SIG-M5 treated with dmso at 0.1 percent for 504 hours (cell line): ENCODE measurements at regions not wholly inside any gene's neighbourhood (a gene's known extent, or its start where the extent isn't known, plus 50 kb on each side); places are given as distances from the start of the nearest gene placed in this dataset.
"Not testable (repeated sequence)": the region's sequence is repeated elsewhere in the genome, so short reads cannot be mapped to it uniquely, and the experiment has no call there.

Experiments
- DNase-seq: peaks from one replicate; lab custom pipeline; 2025; ENCODE audit not compliant: unreplicated experiment; lab: John Stamatoyannopoulos, UW

DNA sequence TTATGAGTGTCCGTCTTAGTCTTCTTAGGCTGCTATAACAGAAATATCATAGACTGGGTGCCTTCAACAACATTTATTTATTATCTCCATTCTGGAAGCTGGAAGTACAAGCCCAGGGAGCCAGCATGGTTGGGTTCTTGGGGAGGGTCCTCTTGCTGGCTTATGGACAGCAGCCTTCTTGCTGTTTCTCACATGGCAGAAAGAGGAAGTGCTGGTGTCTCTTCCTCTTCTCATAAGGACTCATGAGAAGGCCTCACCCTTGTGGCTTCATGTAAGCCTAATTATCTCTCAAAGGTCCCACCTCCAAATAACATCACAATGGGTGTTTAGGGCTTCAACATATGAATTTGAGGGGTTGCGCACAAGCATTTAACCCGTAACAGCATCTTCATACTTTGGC lies 207.0 kb upstream of the COX10 start:
- DNase-seq, result peak; percentile 24

DNA sequence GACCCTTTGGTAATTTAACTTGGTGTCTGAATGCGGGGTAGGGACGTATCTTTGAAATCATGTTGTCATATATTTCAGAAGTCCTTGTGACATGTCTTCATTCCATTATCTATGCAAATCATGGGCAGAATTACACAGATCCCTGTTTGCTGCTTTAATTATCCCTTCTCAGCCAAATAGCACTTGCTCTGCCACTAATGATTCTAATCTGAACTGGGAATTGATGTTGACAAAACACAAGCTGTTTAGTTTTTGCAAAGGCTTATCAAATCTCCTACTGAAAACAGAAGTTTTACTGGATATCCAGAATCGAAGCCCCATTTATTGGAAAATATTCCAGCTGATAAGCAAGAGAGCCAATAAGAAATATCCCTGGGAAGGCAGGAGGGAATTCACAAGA lies 205.9 kb upstream of the COX10 start:
- no peak for DNase-seq

DNA sequence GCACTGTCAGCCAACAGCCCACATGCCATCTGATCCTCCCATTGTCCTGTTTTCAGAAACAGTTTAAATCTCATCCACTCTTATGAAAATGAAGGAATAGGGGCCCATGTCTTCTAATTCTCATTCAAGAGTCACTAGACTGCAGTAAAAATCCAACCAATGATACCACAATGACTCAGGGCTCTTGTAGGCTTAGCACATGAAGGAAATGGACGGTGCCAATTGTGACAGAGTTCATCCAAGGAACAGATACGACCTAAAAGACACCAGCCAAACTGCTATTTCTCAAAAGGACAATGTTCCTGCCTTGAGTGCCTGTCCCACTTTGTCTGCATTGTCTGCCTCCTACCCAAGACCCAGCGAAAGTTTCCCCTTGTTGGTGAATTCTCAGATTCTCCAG lies 204.8 kb upstream of the COX10 start:
- DNase-seq, result peak; percentile 1

DNA sequence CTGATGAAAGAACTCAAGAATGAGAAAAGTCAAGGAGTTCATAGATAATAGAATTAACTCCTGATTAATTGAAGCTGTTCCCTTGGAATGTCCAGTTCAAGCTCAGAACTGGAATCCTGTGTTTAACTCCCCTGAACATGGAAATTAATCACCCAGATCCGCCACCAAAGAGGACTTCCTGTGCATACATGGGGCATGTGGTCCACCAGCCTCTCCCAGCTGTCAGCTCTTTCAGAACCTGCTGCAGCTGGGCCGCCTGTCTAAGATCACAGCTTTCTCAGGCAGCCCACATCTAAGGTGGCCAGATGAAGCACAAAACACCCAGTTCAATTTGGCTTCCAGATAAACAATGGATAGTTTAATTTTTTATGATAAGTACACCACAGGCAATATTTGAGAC lies 203.7 kb upstream of the COX10 start:
- no peak for DNase-seq

DNA sequence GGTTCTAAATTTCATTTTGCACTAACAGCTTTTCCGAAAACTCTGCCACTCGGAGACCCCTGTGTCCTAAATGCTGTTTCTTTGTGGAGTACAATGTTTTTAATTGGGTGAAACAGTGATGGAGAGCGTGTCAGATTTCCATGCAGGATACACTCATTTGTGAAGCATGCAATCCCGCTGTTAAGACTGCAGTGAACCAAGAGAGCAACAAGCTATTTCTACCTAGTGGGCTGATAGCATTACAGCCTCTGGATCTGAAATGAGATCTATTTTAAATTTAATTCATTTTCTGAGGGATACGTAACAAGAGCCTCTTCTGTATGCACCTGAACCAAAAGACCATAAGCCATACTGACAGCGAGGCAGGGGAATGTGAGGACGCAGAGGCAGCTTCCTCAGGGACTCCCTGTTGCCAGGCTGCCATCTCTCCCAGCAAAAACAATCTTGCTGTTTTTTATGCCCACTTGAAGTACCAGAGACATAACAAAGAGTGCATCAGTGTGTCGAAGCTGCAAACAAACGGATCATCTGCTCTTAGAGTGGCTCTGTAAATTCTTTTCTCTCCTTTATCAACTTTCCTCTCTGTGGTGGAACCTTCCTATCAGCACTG lies 199.9 kb upstream of the COX10 start:
- no peak for DNase-seq

DNA sequence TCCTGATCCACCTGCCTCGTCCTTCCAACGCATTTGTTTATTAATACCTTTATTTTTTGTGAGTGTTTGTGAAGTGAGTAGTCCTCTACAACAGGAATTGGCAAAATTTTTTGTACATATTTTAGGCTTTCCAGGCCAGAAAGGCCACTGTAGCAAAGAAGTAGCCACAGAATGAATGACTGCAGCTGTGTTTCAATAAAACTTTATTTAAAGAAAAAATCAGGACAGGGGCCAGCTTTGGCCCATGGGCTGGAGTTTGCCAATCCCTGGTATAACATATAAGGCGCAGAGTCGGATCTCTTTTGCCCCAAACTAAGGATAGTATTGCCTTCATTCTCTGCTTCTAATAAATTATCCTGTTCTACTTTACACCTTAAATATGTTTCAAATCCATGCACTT lies 198.0 kb upstream of the COX10 start:
- no peak for DNase-seq

DNA sequence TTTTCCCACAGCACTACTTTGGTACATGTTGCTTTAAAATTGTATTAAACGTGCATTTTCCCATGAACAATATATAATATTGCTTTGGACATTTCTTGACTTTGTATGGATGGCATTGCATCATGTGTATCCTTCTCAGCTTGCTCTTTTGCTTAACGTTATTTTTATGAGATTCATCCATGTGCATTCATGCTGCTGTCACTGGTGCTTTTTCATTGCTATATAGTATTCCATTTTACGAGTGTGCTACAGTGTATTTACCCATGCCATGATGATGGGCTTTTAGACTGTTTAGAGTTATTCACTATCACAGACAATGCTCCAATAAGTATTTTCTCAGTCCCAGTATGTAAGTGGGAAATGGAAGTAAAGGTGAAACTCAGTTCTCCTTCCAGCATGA lies 195.2 kb upstream of the COX10 start:
- no peak for DNase-seq

DNA sequence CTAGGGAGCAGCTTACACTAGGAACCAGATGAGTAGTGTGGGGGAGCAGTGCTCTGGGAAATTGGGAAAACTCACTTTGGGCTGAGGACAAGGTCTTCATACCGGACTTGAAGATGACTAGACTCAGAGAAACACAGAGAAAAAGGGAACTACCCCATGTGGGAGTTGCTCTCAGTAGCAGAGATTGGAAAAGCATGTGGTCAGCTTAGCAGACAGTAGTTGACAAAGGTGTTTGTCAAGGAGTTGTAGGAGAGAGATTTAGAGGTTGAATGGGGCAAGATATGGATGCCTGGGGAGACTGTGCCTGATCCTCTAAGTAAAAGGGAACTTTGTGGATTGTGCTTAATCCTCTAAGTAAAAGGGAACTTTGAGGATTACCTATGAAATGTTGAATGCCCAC lies 194.5 kb upstream of the COX10 start:
- no peak for DNase-seq

DNA sequence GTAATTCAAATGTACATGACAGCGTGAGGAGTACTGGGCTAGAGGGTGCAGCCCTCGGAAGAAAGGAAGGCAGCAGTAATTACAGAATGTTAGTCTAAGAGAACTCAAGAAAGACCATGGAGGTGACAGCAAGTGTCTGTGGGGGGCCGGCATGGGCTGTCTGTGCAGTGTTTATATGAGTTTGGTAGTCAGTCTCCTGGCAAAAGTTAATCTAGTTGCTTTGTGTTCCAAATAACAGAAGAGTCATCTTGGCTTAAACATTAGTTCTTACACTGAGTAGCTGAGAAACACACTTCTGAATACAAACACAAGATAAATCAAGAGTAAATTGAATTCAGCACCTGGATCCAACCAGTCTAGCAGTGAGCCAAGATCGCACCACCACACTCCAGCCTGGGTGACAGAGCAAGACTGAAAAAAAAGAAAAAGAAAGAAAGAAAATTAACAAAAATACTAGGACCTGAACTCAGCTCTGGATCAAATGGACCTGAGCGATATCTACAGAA lies 189.3 kb upstream of the COX10 start:
- DNase-seq, result no peak

DNA sequence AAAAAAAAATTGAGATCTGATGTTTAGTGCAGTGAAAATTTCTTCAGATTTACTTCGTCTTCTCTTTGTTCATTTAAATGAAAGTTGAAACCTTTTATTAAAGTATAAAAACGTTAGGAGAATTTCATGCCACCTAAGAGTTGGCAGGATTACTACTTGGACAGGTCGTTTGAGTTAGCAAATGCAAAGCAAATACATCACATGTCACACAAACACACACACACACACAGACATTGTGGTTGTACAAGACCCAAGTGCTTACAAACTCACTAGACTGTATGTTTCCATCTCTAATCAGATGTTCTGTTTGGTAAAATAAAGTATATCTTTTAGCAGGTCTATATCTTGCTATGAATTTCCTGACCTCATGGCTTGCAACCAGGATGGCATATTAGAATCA lies 185.6 kb upstream of the COX10 start:
- no peak for DNase-seq

DNA sequence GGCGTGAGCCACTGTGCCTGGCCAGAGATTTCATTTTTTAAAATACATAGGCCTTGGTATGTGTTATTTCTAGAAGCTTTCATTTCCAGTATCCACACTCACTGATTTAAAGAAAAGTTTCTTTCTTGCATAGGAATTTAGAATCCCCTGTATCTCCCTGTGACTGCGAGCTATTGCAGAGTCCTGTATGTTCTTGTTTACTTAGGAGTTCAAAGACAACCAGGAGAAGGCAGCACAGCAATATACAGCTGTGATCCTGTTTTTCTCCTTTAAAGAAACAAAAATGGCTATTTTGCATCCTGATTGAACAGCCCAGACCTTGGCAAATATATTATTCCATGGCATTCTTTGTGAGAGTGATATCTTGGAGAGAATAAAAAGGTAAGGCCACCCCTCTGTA lies 185.0 kb upstream of the COX10 start:
- no peak for DNase-seq

DNA sequence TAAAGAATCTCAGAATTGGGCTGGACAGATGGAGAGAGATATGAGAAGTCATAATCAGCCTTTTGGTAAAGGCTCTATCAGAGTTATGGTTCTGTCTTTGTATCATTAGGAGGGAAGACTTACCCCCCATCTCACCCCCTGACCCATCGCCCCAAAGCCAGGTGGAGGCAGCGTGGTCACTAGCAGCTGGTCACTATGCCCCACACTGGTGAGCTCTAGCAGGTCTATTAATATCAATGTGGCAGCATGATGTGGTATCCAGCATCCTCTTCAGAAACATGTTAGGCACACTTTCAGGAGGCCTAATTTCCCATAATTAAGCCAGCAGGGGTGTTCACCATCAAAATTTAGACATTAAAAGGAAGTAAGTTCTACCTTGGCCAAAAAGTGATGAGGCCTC lies 183.8 kb upstream of the COX10 start:
- DNase-seq, result no peak

DNA sequence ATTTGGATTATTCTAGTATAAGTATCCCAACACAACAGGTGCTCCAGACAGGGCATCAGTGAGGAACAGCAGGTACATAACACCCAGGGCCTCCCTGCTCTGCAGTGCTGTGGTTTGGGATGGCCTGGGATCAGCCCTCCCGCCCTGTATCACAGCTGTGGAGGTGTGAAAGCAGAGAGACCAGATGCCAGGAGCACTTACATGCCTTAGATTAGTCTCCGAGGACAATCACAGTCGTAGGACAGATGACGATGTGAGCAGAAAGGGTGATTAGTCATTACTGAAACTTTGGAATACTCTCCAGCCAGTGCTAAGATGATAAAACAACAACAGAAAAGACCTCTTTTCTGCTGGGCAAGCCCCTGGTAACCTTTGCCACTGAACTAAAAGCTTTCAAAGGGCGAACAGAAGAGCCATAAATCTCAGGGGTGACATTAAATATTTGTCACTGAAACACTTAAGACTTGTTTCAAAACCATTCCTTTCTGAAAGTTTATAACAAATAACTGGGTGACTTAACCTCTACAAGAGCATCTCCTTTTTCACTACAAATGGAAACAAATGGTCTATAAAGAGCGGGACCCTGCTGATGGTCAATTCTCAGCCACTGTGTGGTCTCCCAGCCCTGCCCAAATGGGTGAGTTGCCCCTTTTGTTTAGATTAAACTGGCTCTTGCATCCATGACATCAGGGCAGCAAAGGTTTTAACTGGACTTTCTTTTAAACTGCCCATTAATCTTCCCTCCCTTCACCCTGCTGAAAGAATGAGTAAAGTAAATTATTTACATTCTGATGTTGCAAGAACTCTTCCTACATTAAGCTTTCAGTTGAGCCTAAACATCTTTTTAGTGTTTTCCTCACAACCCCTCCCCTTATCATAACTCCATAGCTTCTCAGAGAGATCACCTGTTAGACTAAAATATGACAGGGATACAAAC lies 183.1 kb upstream of the COX10 start:
- DNase-seq, result no peak

DNA sequence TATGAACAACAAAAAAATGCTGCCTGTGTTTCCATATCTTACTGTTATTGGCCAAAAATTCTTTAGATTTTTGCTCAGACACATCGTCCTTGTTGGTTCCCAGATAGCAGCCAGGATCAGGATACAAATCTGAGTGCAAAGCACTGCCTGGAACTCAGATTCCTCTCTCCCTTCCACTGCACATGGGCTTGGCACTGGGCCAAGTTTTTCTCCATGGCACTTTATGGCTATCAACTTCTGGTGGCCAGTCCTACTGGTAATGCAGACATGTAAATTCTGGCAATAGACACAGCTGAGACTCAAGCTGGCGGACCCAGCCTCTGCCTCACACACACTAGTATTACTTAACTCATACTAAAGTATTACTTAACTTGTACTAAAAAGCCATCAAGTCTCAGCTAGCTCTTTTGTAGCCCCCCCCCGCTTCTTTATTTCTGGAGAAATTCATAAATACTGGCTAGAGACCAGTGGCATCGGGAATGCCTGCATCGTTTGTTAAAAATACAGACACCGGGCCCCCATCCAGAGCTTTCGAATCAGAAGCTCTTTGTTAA lies 181.2 kb upstream of the COX10 start:
- DNase-seq, result no peak

DNA sequence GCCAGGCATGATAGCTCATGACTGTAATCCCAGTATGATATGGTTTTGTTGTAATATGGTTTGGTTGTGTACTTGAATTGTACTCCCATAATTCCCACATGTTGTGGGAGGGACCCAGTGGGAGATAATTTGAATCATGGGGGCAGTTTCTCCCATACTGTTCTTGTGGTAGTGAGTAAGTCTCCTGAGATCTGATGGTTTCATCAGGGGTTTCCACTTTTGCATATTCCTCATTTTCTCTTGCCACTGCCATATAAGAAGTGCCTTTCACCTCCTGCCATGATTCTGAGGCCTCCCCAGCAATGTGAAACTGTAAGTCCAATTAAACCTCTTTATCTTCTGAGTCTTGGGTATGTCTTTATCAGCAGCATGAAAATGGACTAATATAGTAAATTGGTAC lies 160.3 kb upstream of the COX10 start:
- DNase-seq, result not testable (repeated sequence)

DNA sequence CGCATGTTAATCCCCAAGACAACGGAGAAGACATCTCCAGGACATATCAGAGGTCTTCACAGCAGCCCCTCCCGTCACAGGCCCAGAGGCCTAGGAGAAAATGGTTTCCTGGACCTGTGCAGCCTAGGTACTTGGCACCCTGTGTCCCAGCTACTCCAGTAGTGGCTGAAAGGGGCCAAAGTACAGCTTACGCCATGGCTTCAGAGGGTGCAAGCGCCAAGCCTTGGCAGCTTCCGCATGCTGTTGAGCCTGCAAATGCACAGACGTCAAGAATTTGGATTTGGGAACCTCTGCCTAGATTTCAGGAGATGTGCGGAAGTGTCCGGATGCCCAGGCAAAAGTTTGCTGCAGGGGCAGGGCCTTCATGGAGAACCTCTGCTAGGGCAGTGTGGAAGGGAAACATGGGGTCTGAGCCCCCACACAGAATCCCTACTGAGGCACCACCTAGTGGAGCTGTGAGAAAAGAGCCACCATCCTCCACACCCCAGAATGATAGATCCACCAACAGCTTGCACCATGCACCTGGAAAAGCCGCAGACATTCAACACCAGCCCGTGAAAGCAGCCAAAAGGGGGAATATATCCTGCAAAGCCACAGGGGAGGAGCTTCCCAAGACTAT lies 159.3 kb upstream of the COX10 start:
- DNase-seq, result no peak

DNA sequence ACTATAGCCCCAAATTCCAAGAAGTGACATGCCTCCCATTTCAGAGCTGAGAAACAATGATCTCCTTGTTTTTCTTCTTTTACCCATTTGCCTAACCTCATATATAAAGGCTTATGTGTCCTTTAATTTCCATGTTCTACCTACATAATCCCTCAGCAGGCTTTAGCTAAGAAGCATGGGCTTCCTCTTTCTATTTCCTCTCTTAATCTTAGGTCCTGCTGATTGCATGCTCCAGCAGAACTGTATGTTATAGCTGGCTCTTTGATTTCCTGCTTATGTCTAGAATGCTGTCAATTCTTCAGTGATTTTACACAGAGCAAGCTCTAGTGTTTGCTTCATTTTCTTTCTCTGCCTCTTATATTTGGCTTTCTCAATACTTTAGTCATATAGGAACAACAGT lies 151.7 kb upstream of the COX10 start:
- peak; percentile 6 for DNase-seq

DNA sequence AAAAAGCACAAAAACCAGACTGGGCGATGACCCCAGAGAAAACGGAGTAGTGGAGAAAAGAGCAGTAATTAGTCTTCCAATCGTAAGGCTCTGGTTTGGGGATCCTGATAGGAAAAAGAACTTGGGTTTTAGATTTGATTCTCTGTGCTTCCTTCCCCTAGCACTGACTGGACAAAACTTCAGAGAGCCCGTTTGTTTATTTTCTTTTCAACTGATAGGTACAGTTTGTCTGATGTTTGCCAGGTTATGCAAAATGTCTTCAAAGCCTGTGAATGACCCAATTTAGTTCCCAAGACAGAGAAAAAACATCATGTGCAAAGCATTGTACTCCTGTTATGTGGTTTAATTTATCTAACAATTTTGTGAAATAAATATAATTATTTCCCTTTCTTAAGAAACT lies 151.1 kb upstream of the COX10 start:
- no peak for DNase-seq

DNA sequence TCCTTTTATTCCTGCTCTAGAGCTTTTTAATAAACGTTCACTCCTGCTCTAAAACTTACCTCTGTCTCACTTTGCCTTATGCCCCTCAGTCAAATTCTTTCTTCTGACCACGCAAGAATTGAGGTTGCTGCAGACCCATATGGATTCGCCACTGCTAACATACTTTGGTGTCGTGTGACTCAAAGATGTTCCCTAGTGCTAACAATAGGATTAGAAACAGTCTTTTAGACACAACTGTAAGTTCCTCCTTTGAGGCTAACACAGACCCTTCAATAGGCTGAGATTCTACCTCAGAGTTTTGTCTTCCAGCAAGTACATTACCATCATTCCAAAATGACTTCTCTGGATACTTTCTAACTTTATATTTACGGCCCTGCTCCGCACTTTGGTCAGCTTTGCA lies 149.5 kb upstream of the COX10 start:
- DNase-seq, result no peak

DNA sequence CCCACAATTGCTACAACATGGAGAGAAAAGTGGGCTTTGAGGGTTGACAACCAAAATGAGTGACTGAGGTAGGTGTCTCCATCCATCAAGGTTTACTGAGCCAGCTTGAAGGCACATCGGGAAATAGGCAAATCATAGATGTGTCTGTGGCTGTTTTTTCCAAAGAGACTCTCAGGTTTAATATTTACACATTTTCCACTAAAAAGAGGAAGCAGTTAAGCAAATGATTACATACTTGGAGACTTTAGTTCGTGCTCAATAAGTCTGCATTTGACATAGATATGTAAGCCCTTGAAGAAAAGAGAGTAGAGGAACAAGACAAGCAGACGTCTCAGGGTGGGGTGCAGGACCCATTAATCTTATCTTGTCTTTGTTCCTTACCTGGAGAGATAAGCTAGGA lies 148.9 kb upstream of the COX10 start:
- peak; percentile 14 for DNase-seq

DNA sequence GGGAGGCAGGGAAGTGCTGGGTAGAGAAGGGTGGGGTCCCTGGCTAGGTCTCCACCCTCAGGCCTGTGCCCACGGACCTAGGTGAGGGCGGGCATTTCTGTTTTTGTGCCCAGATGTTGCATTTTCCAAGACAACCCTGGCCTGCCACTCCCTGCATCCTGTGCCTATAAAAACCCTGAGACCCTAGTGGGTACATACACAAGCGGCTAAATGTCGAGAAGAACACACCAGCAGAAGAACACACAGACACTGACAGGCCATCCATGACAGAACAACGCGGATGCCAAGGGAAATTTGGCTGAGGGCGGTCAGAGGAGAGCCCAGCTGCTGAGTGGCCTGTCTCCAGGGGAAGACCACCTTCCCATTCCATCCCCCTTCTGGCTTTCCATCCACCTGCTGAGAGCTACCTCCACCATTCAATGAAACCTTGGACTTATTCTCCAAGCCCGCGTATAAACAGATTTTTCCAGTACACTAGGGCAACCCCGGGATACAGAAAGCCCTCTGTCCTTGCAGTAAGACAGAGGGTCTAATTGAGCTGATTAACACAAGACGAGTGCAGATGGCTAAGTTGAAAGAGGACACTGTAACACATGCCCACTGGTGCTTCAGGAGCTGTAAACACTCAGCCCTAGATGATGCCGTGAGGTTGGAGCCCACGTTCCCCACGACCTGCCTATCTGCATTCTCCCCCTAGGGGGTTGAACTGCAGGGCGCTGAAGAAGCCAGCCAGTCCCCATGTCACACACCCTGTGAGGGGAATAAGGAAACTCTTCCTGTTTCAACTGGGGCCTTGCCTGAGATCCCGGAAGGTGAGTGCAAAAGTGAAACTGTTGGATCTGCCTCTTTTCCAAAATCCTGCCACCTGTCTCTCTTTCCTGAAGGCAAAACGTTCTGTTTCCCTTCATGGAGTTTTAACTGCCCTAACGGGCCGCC lies 147.2 kb upstream of the COX10 start:
- no peak for DNase-seq
